SK-N-MC (cell line): ENCODE measurements at regions not wholly inside any gene's neighbourhood (a gene's known extent, or its start where the extent isn't known, plus 50 kb on each side); places are given as distances from the start of the nearest gene placed in this dataset.

Experiments
- DNase-seq: peaks from one replicate; pipeline ENCODE4 v3.0.0-alpha.2; 2011; ENCODE audit warnings: low read depth, low spot score
- H3K27ac ChIP-seq: fragments of 200-600 bp; sonication (generic); 2 replicates; pipeline ENCODE4 v1.5.1; 2016; ENCODE audit warnings: mixed run types
- H3K36me3 ChIP-seq: fragments of 200-600 bp; sonication (generic); 2 replicates; pipeline ENCODE4 v1.6.1; 2017; ENCODE audit warnings: antibody characterized with exemption, low read length, mixed read lengths; ENCODE audit not compliant: insufficient read depth
- H3K4me3 ChIP-seq: fragments of 200-600 bp; sonication (generic); 2 replicates; pipeline ENCODE4 v1.5.1; 2016
- H3K9ac ChIP-seq: fragments of 200-600 bp; sonication (generic); 2 replicates; pipeline ENCODE4 v1.8.0; 2017; ENCODE audit warnings: mixed run types, mixed read lengths; ENCODE audit not compliant: insufficient read length
- H3K9me3 ChIP-seq: fragments of 200-600 bp; sonication (generic); 2 replicates; pipeline ENCODE4 v1.6.1; 2017; ENCODE audit warnings: low read depth, mild to moderate bottlenecking, antibody characterized with exemption, low read length, moderate library complexity, mixed read lengths
- EZH2 ChIP-seq: fragments of 200-600 bp; sonication (generic); IDR thresholded peaks from one replicate; pipeline ENCODE4 v1.6.1; 2017; ENCODE audit warnings: antibody characterized with exemption
- FOXP2 ChIP-seq: optimal IDR thresholded peaks from 2 replicates; pipeline ENCODE3; 2011; ENCODE audit warnings: mild to moderate bottlenecking, moderate library complexity; ENCODE audit not compliant: insufficient read depth; ENCODE audit errors: extremely low read length, control extremely low read depth
- POLR2AphosphoS5 ChIP-seq: IDR thresholded peaks from 2 replicates; pipeline ENCODE4 v1.6.1; 2012; ENCODE audit warnings: mild to moderate bottlenecking, low read depth, low read length, borderline replicate concordance

DNA sequence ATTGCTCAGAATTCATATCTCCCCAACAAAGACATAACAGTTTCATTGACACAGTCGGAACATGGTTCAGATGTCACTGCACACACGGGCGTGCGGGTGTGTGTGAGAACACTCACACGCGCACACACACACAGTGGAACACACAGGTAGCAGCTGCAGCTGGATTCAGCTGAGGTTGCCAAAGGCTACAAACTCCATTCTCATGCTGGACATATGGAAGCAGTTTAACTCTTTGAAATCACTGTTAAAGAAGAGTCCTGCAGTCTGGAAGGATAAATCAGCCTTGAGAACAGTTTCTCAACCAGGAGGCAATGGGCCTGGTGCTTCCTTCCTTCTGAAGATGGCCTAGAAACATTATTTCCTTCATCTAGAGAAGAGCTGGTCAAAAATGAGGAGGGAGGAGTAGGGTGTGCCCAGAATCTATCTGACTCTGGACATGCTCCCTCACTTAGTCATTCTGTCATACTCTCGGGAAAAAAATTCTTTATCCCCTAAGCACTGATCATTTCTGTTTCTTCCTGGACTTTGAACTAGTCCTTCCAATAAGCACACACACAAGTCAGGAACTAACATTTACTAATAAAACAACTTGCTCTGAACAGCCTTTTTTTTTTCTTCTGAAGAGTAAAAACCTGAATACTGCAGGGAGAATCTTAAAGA, 160.6 kb downstream of the ZDHHC21 start:
- H3K9me3 ChIP-seq, result no peaks in the 10 kb centered on the region
- H3K27ac ChIP-seq, result no peak overlapping the region
- no peak overlapping the region for H3K9ac ChIP-seq
- no peak for TF ChIP-seq POLR2AphosphoS5
- TF ChIP-seq FOXP2, result no peak
- no peak for TF ChIP-seq EZH2
- H3K36me3 ChIP-seq, result no peaks in the 10 kb centered on the region
- no peak overlapping the region for H3K4me3 ChIP-seq
- no peak for DNase-seq

DNA sequence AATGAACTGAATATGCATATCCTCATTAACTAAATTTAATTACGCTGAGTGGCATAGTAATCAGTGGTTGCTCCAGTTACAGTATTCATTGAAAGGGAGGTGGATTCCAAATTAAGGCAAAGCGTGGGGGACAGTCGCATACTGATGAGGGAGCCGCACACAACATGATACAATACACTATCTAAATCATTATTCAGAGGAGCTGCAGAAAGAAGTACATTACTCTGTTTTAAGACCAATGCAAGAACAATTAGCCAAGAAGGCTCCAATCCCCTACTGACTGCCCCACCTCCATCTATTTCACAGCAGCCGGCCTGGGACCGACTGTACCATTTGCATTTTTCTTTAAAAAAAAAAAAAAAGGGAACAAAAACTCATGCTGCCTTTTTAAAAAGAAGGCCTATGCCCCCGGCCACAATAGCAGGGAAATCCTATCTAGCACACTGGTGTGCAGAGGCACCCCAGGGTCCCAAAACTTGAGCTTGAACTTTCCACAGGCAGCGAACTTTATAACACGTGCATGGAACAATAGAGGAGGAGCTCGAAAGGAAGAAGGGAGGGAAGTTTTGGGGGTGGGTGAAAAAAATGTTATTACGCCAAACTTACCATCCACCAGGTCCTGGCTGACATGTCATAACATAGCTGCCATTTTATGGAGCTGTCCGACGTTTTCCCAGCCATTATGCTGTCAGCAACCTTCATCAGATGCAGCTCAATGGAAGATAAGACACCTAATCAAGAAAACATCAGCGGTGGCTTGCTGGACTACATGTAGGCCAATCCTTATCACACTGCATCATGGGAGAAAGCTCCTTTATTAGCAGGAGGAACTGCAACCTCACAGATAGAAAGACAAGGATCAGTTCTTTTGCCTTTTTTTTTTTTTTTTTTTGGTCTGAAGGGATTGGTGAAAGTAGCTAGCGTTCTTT, 161.6 kb downstream of the ZDHHC21 start:
- TF ChIP-seq POLR2AphosphoS5, result no peak
- TF ChIP-seq FOXP2, result no peak
- no peak for TF ChIP-seq EZH2
- Histone ChIP-seq H3K9ac (no peak overlapping the region), H3K27ac (no peak overlapping the region), H3K36me3 (no peaks in the 10 kb centered on the region), H3K9me3 (no peaks in the 10 kb centered on the region), H3K4me3 (no peak overlapping the region)
- no peak for DNase-seq

DNA sequence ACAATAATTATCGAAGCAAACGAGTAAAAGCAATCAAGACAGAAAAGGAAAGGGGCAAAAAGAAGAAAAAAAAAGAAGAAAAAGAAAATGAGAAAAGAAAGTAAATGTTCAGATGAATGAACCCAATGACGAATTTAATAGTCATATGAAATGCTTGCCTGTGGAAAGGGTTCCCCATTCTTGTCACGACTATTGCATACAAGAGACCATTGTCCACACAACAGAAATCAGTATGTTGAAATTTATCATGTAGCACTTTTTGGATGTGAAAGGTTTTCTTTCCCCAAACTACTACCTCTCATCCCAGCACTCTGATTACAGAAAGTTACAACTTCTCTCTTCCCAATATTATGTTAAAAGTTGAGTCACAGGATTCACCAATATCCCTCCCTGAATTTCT, 162.4 kb downstream of the ZDHHC21 start:
- Histone ChIP-seq H3K27ac (no peak overlapping the region), H3K9ac (no peak overlapping the region), H3K36me3 (no peaks in the 10 kb centered on the region), H3K9me3 (no peaks in the 10 kb centered on the region), H3K4me3 (no peak overlapping the region)
- no peak for DNase-seq
- TF ChIP-seq FOXP2, result no peak
- no peak for TF ChIP-seq EZH2
- no peak for TF ChIP-seq POLR2AphosphoS5

GRCh38 chr9:14530366-14530765, 162.9 kb downstream of the ZDHHC21 start:
- no peak for TF ChIP-seq FOXP2
- TF ChIP-seq POLR2AphosphoS5, result no peak
- no peak for TF ChIP-seq EZH2
- H3K9me3 ChIP-seq, result no peaks in the 10 kb centered on the region
- no peak overlapping the region for H3K9ac ChIP-seq
- no peak overlapping the region for H3K4me3 ChIP-seq
- no peaks in the 10 kb centered on the region for H3K36me3 ChIP-seq
- no peak for DNase-seq
- H3K27ac ChIP-seq, result 0 out of 2 replicates have a peak overlapping the region, but pooled peaks have one; percentile 2

DNA sequence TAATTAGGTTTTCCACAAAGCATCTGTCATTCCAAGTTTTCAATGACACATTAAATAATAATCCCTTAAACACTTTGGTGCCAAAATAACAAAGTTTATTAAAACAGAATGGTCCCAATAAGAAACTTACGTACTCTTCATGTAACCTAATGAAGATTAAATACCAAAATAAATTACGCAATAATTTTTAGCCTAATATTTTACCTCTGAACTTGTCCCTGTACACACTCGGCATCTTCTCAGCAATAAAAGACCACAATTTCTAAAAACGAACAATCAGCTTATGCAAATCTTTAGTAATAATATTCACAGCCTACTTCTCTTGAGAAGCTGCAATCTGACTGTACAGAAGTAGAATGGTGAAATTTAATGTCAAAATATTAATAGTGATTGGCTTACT, 163.6 kb downstream of the ZDHHC21 start:
- 0 out of 2 replicates have a peak overlapping the region, but pooled peaks have one; percentile 2 for H3K27ac ChIP-seq
- DNase-seq, result no peak
- H3K9ac ChIP-seq, result no peak overlapping the region
- no peaks in the 10 kb centered on the region for H3K36me3 ChIP-seq
- H3K4me3 ChIP-seq, result no peak overlapping the region
- no peak for TF ChIP-seq POLR2AphosphoS5
- no peak for TF ChIP-seq FOXP2
- TF ChIP-seq EZH2, result no peak
- no peaks in the 10 kb centered on the region for H3K9me3 ChIP-seq

DNA sequence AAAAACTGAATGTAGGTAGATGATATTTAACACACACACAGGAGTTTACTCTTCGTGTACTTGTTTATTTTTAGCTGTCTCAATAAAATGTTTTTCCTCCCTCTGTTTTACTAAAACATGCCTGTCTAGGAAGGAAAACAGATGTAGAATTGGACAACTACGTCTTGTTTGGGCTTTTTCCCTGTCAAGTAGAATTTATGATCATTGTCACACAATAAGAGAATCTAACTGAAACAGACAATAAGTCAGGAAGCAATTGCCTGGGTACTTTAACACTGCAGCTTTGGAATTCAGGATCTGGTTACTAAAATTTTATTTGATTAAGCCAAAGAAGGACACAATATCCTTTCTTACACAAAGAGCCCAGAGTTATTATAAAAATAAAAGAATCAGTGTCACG, 164.2 kb downstream of the ZDHHC21 start:
- no peak overlapping the region for H3K4me3 ChIP-seq
- H3K36me3 ChIP-seq, result no peaks in the 10 kb centered on the region
- H3K9ac ChIP-seq, result no peak overlapping the region
- TF ChIP-seq FOXP2 (no peak), EZH2 (no peak), POLR2AphosphoS5 (no peak)
- no peak for DNase-seq
- H3K9me3 ChIP-seq, result no peaks in the 10 kb centered on the region
- 0 out of 2 replicates have a peak overlapping the region, but pooled peaks have one; percentile 19 for H3K27ac ChIP-seq

DNA sequence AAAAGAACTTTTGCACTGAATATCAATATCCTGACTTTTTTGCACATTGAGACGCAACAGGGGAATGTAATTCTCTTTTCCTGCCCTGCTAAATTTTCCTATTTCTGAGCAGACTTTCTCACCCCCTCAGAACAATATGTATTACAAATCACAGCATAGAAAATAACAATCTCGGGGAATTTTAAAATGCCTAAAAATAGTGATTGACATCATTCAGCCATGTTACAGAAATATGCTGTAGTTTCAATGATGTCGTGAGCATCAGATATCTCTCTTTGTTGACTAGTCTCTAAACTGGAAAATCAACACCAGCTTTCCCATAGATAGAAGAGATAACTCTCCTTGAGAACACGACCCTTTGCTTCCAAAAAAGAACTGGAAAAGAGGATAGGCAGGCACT, 166.7 kb downstream of the ZDHHC21 start:
- Histone ChIP-seq H3K27ac (no peak overlapping the region), H3K9ac (no peak overlapping the region), H3K36me3 (no peaks in the 10 kb centered on the region), H3K4me3 (no peak overlapping the region), H3K9me3 (no peaks in the 10 kb centered on the region)
- no peak for DNase-seq
- TF ChIP-seq EZH2 (no peak), POLR2AphosphoS5 (no peak), FOXP2 (no peak)

- Histone ChIP-seq H3K36me3 (no peaks in the 10 kb centered on the region), H3K9ac (no peak overlapping the region), H3K4me3 (no peak overlapping the region), H3K9me3 (no peaks in the 10 kb centered on the region), H3K27ac (no peak overlapping the region)
- no peak for TF ChIP-seq FOXP2
- TF ChIP-seq EZH2, result no peak
- TF ChIP-seq POLR2AphosphoS5, result no peak
- DNase-seq, result no peak
Measured at GRCh38 chr9:14525856-14526255, 167.4 kb downstream of the ZDHHC21 start.
